ENCODE measurements at regions not wholly inside any gene's neighbourhood (a gene's known extent, or its start where the extent isn't known, plus 50 kb on each side); places are given as distances from the start of the nearest gene placed in this dataset.

GRCh38 chr3:6803619-6804018 is 57.3 kb upstream of the GRM7 start:
- no peak for TF ChIP-seq EP300 (IDR thresholded peaks at IDR 0.05)
- TF ChIP-seq CTCF (IDR thresholded peaks at IDR 0.05), result no peak
- TF ChIP-seq POLR2AphosphoS5 (IDR thresholded peaks at IDR 0.05), result no peak
- TF ChIP-seq POLR2A (IDR thresholded peaks at IDR 0.05), result no peak
- Histone ChIP-seq H3K27ac (no peak overlapping the region), H3K9me3 (no peaks in the 10 kb centered on the region), H3K4me3 (no peak overlapping the region), H3K36me3 (no peaks in the 10 kb centered on the region), H3K4me1 (no peaks in the 10 kb centered on the region), H3K27me3 (no peaks in the 10 kb centered on the region)
- WGBS, result 91% methylated on average over 3 of the region's 3 CpGs
- no peak for DNase-seq (ENCODE audit: low spot score in 2 of 2)

GRCh38 chr3:6805236-6805635 is 55.7 kb upstream of the GRM7 start:
- Histone ChIP-seq H3K36me3 (no peaks in the 10 kb centered on the region), H3K27ac (no peak overlapping the region), H3K4me1 (no peaks in the 10 kb centered on the region), H3K9me3 (no peaks in the 10 kb centered on the region), H3K4me3 (no peak overlapping the region), H3K27me3 (no peaks in the 10 kb centered on the region)
- no peak for DNase-seq (ENCODE audit: low spot score in 2 of 2)
- 56% methylated on average over 2 of the region's 2 CpGs for WGBS
- no peak for TF ChIP-seq POLR2A (IDR thresholded peaks at IDR 0.05)
- TF ChIP-seq EP300 (IDR thresholded peaks at IDR 0.05), result no peak

- Histone ChIP-seq H3K4me3 (no peak overlapping the region), H3K4me1 (no peaks in the 10 kb centered on the region), H3K36me3 (no peaks in the 10 kb centered on the region), H3K9me3 (no peaks in the 10 kb centered on the region), H3K27me3 (no peaks in the 10 kb centered on the region), H3K27ac (no peak overlapping the region)
- no peak for DNase-seq (ENCODE audit: low spot score in 2 of 2)
- TF ChIP-seq POLR2A (IDR thresholded peaks at IDR 0.05), result no peak
- TF ChIP-seq EP300 (IDR thresholded peaks at IDR 0.05), result no peak
- TF ChIP-seq POLR2AphosphoS5 (IDR thresholded peaks at IDR 0.05), result no peak
- TF ChIP-seq CTCF (IDR thresholded peaks at IDR 0.05), result no peak
- WGBS, result 58% methylated on average over 3 of the region's 3 CpGs
These were observed 53.9 kb upstream of the GRM7 start for GRCh38 chr3:6806991-6807390.

- WGBS, result 40% methylated on average over 8 of the region's 8 CpGs
- Histone ChIP-seq H3K36me3 (no peaks in the 10 kb centered on the region), H3K9me3 (no peaks in the 10 kb centered on the region), H3K4me1 (no peaks in the 10 kb centered on the region), H3K27me3 (no peaks in the 10 kb centered on the region), H3K27ac (no peak overlapping the region), H3K4me3 (no peak overlapping the region)
- TF ChIP-seq POLR2A (IDR thresholded peaks at IDR 0.05), result no peak
- TF ChIP-seq EP300 (IDR thresholded peaks at IDR 0.05), result no peak
- TF ChIP-seq POLR2AphosphoS5 (IDR thresholded peaks at IDR 0.05), result no peak
- DNase-seq (ENCODE audit: low spot score in 2 of 2), result no peak
These were observed 52.8 kb upstream of the GRM7 start for GRCh38 chr3:6807967-6808588.

- H3K4me1 ChIP-seq, result no peaks in the 10 kb centered on the region
- DNase-seq (ENCODE audit: low spot score in 2 of 2), result no peak
- no peaks in the 10 kb centered on the region for H3K27me3 ChIP-seq
- H3K36me3 ChIP-seq, result no peaks in the 10 kb centered on the region
- 29% methylated on average over 2 of the region's 2 CpGs for WGBS
- H3K27ac ChIP-seq, result no peak overlapping the region
- H3K9me3 ChIP-seq, result no peaks in the 10 kb centered on the region
- no peak for TF ChIP-seq EP300 (IDR thresholded peaks at IDR 0.05)
- TF ChIP-seq POLR2A (IDR thresholded peaks at IDR 0.05), result no peak
- no peak for TF ChIP-seq POLR2AphosphoS5 (IDR thresholded peaks at IDR 0.05)
- no peak for TF ChIP-seq CTCF (IDR thresholded peaks at IDR 0.05)
- H3K4me3 ChIP-seq, result no peak overlapping the region
These were observed 51.6 kb upstream of the GRM7 start for GRCh38 chr3:6809349-6809748.
